HG02852 (cell line): ENCODE measurements at regions not wholly inside any gene's neighbourhood (a gene's known extent, or its start where the extent isn't known, plus 50 kb on each side); places are given as distances from the start of the nearest gene placed in this dataset.
"Not testable (repeated sequence)": the region's sequence is repeated elsewhere in the genome, so short reads cannot be mapped to it uniquely, and the experiment has no call there.

Experiments
- ATAC-seq: cut with Tn5 transposase; IDR thresholded peaks from one replicate; pipeline ENCODE4 v1.9.1; 2021; ENCODE audit warnings: mild to moderate bottlenecking, moderate library complexity; ENCODE audit not compliant: unreplicated experiment

- ATAC-seq: no peak
Observed at GRCh38 chr4:77501240-77501639, 104.4 kb upstream of the CXCL13 start.

DNA sequence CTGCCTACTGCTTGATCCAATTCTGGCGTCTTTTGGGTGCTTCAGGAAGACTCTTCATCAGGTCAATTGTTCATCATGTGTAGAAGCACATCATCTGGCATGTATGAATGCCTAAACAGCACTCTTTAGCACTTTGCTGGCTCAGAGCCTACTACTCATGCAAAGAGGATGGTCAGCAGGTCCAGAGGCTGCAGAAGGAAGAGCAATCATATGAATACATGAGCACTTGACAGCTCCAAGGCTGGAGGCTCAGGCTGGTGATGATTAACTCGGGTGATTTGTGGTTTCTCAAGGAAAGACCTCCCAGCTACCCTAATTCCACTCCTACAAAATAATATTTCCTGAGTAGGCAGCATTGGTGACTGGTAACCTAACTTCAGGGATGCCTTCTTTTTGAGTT is 103.8 kb upstream of the CXCL13 start:
- ATAC-seq: no peak

- no peak for ATAC-seq
Observed at GRCh38 chr4:77504407-77504806, 101.2 kb upstream of the CXCL13 start.

DNA sequence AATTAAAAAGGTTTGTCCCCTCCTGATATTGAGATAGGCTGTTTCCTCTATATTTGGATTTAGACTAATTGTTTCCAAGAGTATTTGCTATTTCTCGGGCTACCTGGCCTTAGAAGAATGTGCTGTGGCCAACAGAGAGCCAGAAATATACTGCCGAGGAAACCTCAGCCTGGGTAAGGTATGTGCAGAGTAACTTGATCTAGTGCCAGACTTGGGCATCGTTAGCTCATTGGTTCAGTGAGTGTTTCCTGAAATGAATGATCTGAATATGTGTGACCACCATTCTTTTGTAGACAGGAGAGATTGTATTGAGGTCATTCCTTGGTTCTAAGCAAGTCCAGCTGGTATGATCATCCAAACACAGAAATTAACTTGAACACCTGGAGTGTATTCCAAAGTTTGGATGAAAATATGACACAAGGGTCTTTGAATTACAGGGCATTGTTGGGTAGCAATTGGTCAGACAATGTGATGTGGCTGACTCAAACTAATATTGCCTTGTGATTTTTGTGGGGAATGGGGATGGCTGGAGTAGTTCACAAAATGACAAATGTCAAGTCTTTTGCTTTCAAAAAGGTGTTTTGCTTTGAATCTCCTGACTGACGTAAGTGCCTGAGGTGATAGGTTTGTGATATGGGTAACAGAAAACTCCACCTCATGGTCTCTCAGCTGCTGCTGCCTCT is 100.2 kb upstream of the CXCL13 start:
- ATAC-seq: no peak

- no peak for ATAC-seq
Observed at GRCh38 chr4:77505958-77506319, 99.7 kb upstream of the CXCL13 start.

GRCh38 chr4:77510367-77510766 is 95.3 kb upstream of the CXCL13 start:
- no peak for ATAC-seq

GRCh38 chr4:77525538-77525937 is 80.1 kb upstream of the CXCL13 start:
- ATAC-seq: no peak

DNA sequence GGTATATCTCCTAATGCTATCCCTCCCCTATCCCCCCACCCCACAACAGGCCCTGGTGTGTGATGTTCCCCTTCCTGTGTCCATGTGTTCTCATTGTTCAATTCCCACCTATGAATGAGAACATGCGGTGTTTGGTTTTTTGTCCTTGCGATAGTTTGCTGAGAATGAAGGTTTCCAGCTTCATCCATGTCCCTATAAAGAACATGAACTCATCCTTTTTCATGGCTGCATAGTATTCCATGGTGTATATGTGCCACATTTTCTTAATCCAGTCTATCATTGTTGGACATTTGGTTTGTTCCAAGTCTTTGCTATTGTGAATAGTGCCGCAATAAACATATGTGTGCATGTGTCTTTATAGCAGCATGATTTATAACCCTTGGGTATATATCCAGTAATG is 77.7 kb upstream of the CXCL13 start:
- not testable (repeated sequence) for ATAC-seq

DNA sequence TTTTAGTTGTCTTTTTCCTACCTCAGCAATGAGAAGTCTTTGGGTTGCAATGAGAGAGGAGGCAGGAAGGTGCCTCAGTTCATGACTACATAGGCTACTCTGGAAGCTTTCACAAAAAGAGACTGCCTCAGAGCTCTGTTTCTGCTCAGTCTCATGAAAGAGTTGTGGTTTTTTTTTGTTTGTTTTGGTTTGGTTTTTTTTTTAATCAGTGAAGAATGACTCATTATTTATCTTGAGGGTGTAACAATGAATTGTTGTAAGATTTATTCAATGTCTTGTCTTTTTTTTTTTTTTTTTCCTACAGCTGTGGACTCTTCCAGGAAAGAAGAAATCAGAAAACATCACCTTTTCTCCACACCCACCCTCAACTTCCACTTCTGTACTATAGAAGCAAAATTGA is 67.5 kb upstream of the CXCL13 start:
- ATAC-seq: no peak

DNA sequence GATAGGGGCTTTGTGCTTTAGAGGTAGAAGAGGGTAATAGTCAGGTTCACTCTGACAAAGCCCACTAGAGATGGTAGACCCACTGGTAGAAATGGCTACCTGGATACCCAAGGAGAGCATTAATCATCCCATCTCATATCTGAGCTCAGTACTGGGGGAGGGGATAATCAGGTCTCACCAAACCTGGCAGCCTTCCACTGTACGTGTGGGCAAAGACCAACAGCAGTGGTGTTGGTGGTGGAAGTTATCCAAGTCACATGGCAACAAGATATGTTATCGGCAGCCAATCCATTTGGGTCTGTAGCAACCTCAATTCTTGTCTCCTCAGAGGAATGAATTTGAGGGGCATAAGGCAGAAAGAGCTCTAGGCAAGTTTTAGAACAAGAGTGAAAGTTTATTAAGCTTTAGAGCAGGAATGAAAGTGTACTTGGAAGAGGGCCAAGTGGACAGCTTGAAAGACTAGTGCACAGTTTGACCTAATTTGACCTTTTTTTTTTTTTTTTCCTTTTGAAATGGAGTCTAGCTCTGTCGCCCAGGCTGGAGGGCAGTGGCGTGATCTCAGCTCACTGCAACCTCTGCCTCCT is 67.0 kb upstream of the CXCL13 start:
- ATAC-seq: no peak
